Heart right ventricle (tissue), 16 donors: ENCODE measurements at regions not wholly inside any gene's neighbourhood (a gene's known extent, or its start where the extent isn't known, plus 50 kb on each side); places are given as distances from the start of the nearest gene placed in this dataset.

Experiments used
- ATAC-seq, 8 donors: fragments of 200-7000 bp; cut with Tn5 transposase; one replicate each; pipeline ENCODE4 v1.9.1; 2020; ENCODE audit warnings: mild to moderate bottlenecking in 8 of 8, moderate library complexity in 8 of 8, moderate number of reproducible peaks in 1 of 8
- DNase-seq, 2 donors: peaks; one replicate each; pipeline ENCODE4 v3.0.0-alpha.2; 2020
- H3K27ac ChIP-seq, 10 donors: fragments of 200-600 bp; sonication (generic) in 2 of 10; one replicate each; pipeline versions ENCODE4 v1.5.0 to v1.8.0; 2020 to 2022; ENCODE audit warnings: mild to moderate bottlenecking in 3 of 10
- H3K27me3 ChIP-seq, 7 donors: fragments of 200-600 bp; one replicate each; pipeline ENCODE4 v1.8.0; 2021 to 2022; ENCODE audit warnings: mild to moderate bottlenecking in 2 of 7
- H3K36me3 ChIP-seq, 9 donors: fragments of 200-600 bp; sonication (generic) in 1 of 9; one replicate each; pipeline versions ENCODE4 v1.5.0 to v1.8.0; 2020 to 2022; ENCODE audit warnings: mild to moderate bottlenecking in 2 of 9
- H3K4me1 ChIP-seq, 9 donors: fragments of 200-600 bp; sonication (generic) in 1 of 9; one replicate each; pipeline versions ENCODE4 v1.5.0 to v1.8.0; 2020 to 2022; ENCODE audit warnings: mild to moderate bottlenecking in 4 of 9
- H3K4me3 ChIP-seq, 10 donors: fragments of 200-600 bp; sonication (generic) in 2 of 10; one replicate each; pipeline versions ENCODE4 v1.5.0 to v1.8.0; 2020 to 2022; ENCODE audit warnings: mild to moderate bottlenecking in 7 of 10, moderate library complexity in 2 of 10
- H3K9me3 ChIP-seq, 11 donors: fragments of 200-600 bp in 10 of 11; sonication (generic) in 2 of 11; one replicate each; pipeline versions ENCODE4 v1.5.0 to v1.8.0; 2013 to 2022; ENCODE audit warnings: mild to moderate bottlenecking in 2 of 11, control low read depth in 1 of 11, moderate library complexity in 1 of 11
- WGBS, 2 donors: extraction: QIAGEN DNeasy Blood & Tissue Kit; methylation state at CpG; one replicate each; pipeline ENCODE4 v1.1.7; 2013; ENCODE audit warnings: inconsistent platforms in 1 of 2; 5-methylcytosine and 5-hydroxymethylcytosine counted together
- intact Hi-C, 10 donors: fragments of 100-400 bp; cut with DNase I; formaldehyde crosslinking; loops; one replicate each; pipeline versions ENCODE4 v1.11.1 to v1.14.2; 2022
- TF ChIP-seq, protein P1 (sequence below), 9 donors: fragments of 200-600 bp; sonication (generic) in 2 of 9; IDR thresholded peaks; one replicate each; pipeline versions ENCODE4 v1.5.0 to v1.8.0; 2021 to 2022; ENCODE audit warnings: antibody characterized with exemption in 9 of 9, mild to moderate bottlenecking in 5 of 9, moderate library complexity in 1 of 9
- donor health status: Arrhythmogenic right ventricular cardiomyopathy.
- donor health status: ischemic (EF 13 %, LVEDD 7.1; RV severe dilation, severe dysfunction).
- donor health status: healthy with polysubstance abuse.
- donor health status: DM: no; HTN: yes; CAD: no.
- donor health status: DM: no; HTN: no; CAD: no.
- donor health status: ischemic (EF 25% LVEDD 6.9; RV normal size, moderate dysfunction).
- donor health status: ischemic (EF 25% LVEDD 5.7; RV mildly dilated, moderate dysfunction).
- donor health status: healthy.
- donor health status: DM: yes; HTN: yes; CAD: no.
- donor health status: Ischemic cardiomyopathy.
- donor health status: ischemic (EF 35%, LVEDD 5.7; RV mildly dilated, moderate dysfunction).
- donor health status: nonischemic (EF 11% LVEDD 7.7; RV severe dilation, severe dysfunction).
- donor health status: DM: yes; HTN: yes; CAD: no.
- donor health status: PGD.
- donor health status: ischemic (EF 29% LVEDD 5.4; RV normal size, mild dysfunction).
- donor health status: nonischemic (EF 23%, LVEDD 6.1; RV moderate dilation, normal function).

DNA sequence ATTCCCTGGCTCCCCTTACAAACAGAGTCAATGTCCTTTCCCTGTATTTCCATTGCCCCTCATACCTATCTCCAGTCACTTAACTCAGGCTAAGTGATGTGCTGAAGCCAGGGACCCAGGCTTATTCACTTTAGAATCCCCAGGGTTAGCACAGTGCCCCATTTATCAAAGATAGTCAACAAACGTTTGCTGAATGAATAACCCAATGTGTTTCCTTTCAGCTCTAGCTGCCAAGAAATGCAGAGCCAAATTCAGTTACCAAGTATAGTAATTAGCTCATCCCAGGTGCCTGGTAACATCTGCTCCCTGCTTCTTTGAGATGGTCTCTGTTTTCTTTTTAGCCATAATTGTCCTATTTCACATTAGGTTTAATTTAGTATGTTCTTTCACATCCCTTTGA, 189.5 kb downstream of the PHLDA1 start:
- H3K4me1 ChIP-seq, result peaks cover 0 to 30% (median 6%) of the 10 kb centered on the region in 9 donors
- ATAC-seq, result peak in 7 of 8 donors; percentile 12 to 70 (median 37)
- no peak for DNase-seq
- TF ChIP-seq, protein P1, sequence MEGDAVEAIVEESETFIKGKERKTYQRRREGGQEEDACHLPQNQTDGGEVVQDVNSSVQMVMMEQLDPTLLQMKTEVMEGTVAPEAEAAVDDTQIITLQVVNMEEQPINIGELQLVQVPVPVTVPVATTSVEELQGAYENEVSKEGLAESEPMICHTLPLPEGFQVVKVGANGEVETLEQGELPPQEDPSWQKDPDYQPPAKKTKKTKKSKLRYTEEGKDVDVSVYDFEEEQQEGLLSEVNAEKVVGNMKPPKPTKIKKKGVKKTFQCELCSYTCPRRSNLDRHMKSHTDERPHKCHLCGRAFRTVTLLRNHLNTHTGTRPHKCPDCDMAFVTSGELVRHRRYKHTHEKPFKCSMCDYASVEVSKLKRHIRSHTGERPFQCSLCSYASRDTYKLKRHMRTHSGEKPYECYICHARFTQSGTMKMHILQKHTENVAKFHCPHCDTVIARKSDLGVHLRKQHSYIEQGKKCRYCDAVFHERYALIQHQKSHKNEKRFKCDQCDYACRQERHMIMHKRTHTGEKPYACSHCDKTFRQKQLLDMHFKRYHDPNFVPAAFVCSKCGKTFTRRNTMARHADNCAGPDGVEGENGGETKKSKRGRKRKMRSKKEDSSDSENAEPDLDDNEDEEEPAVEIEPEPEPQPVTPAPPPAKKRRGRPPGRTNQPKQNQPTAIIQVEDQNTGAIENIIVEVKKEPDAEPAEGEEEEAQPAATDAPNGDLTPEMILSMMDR (IDR thresholded peaks at IDR 0.05), result no peak
- H3K36me3 ChIP-seq, result no peaks in the 10 kb centered on the region
- H3K9me3 ChIP-seq, result peaks cover 0 to 22% (median 5%) of the 10 kb centered on the region in 11 donors
- intact Hi-C loops, result no loop called here
- H3K27ac ChIP-seq, result peak overlapping the region in 1 of 10 donors; percentile 33
- WGBS, 2 donors, result 8 to 11% methylated on average over 1 of the region's 1 CpG
- no peak overlapping the region for H3K4me3 ChIP-seq
- no peaks in the 10 kb centered on the region for H3K27me3 ChIP-seq

DNA sequence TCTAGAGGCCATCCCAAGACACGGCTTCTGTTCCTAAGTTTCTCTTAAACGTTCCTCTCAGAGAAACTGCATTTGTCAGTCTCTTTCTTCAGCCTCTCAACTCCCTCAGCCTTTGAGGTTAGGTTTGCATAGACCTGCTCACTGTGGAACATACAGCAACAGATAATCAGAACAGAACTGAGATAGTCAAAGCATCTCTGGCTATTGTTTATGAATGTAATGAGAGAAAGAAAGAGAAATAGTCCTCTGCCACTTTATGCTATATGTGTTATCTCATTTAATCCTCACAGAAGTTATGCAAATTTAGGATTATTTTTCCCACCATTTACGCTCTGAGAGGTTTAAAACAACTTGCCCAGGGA, 190.6 kb downstream of the PHLDA1 start:
- Histone ChIP-seq H3K4me1 (peaks cover 0 to 30% (median 6%) of the 10 kb centered on the region in 9 donors), H3K4me3 (no peak overlapping the region), H3K27me3 (no peaks in the 10 kb centered on the region), H3K36me3 (no peaks in the 10 kb centered on the region), H3K9me3 (peaks cover 0 to 13% (median under 1%) of the 10 kb centered on the region in 11 donors), H3K27ac (no peak overlapping the region)
- WGBS, 2 donors, result 92 to 98% methylated on average over 3 of the region's 3 CpGs
- intact Hi-C loops, result no loop called here
- ATAC-seq (no peak), DNase-seq (no peak)
- TF ChIP-seq, protein P1 (IDR thresholded peaks at IDR 0.05), result no peak

DNA sequence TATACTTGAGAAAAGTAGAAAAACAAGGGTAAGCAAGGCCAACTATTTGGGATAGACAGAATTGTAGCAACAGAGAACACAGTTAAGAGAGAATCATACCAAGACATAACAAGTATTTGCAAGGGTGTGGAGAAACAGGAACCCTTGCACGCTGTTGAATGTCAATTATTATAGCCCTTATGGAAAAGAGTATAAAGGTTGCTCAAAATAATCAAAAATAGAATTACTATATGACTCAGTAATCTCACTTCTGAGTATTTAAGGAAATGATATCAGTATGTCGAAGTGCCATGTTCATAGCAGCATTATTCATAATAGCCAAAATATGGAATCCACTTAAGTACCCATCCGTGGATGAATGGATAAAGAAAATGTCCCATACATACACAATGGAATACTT, 193.3 kb downstream of the PHLDA1 start:
- 71 to 82% methylated on average over 3 of the region's 3 CpGs for WGBS, 2 donors
- intact Hi-C loops, result no loop called here
- H3K9me3 ChIP-seq, result peaks cover 0 to 9% (median 0%) of the 10 kb centered on the region in 11 donors

GRCh38 chr12:75837700-75838099, 193.9 kb downstream of the PHLDA1 start:
- TF ChIP-seq, protein P1 (IDR thresholded peaks at IDR 0.05), result no peak
- Histone ChIP-seq H3K4me3 (no peak overlapping the region), H3K4me1 (peaks cover 0 to 19% (median 0%) of the 10 kb centered on the region in 9 donors), H3K9me3 (peaks cover 0 to 9% (median 0%) of the 10 kb centered on the region in 11 donors), H3K27ac (no peak overlapping the region), H3K27me3 (no peaks in the 10 kb centered on the region), H3K36me3 (no peaks in the 10 kb centered on the region)
- DNase-seq (peak in 1 of 2 donors; percentile 18), ATAC-seq (peak in 4 of 8 donors; percentile 23 to 61 (median 32))
- intact Hi-C loops, result no loop called here
- WGBS, 2 donors, result 59 to 75% methylated on average over 2 of the region's 2 CpGs

More for the DNA sequence above, 193.3 kb downstream of the PHLDA1 start:
- no peak overlapping the region for H3K4me3 ChIP-seq
- TF ChIP-seq, protein P1 (IDR thresholded peaks at IDR 0.05), result no peak
- no peaks in the 10 kb centered on the region for H3K27me3 ChIP-seq
- ATAC-seq (no peak), DNase-seq (no peak)
- H3K36me3 ChIP-seq, result no peaks in the 10 kb centered on the region
- peaks cover 0 to 19% (median 0%) of the 10 kb centered on the region in 9 donors for H3K4me1 ChIP-seq
- H3K27ac ChIP-seq, result no peak overlapping the region
